ENCODE measurements at regions not wholly inside any gene's neighbourhood (a gene's known extent, or its start where the extent isn't known, plus 50 kb on each side); places are given as distances from the start of the nearest gene placed in this dataset.
A peak's percentile ranks its signal among the peaks of the same experiment; 100 is the strongest.

- Histone ChIP-seq H3K9me3 (ENCODE audit: low read depth) (no peaks in the 10 kb centered on the region), H3K27me3 (peaks cover 19% of the 10 kb centered on the region), H3K4me3 (no peak overlapping the region), H3K27ac (no peak overlapping the region), H3K4me1 (ENCODE audit: low read depth) (peaks cover 16% of the 10 kb centered on the region), H3K36me3 (no peaks in the 10 kb centered on the region)
- TF ChIP-seq CTCF (IDR thresholded peaks at IDR 0.05; ENCODE audit: low read depth, low read length): no peak
- DNase-seq (ENCODE audit: low read depth in 1 of 2, low spot score in 1 of 2): no peak
These were observed 59.0 kb downstream of the NDUFS5 start for GRCh38 chr1:39085174-39085573.

GRCh38 chr1:39086386-39086785 lies 60.2 kb downstream of the NDUFS5 start:
- no peak overlapping the region for H3K4me3 ChIP-seq
- H3K4me1 ChIP-seq (ENCODE audit: low read depth): peaks cover 16% of the 10 kb centered on the region
- no peaks in the 10 kb centered on the region for H3K36me3 ChIP-seq
- no peak for TF ChIP-seq CTCF (IDR thresholded peaks at IDR 0.05; ENCODE audit: low read depth, low read length)
- peaks cover 19% of the 10 kb centered on the region for H3K27me3 ChIP-seq
- no peak for DNase-seq (ENCODE audit: low read depth in 1 of 2, low spot score in 1 of 2)
- H3K9me3 ChIP-seq (ENCODE audit: low read depth): no peaks in the 10 kb centered on the region
- peak overlapping the region; percentile 62 for H3K27ac ChIP-seq

GRCh38 chr1:39086865-39087409 lies 60.8 kb downstream of the NDUFS5 start:
- TF ChIP-seq CTCF (IDR thresholded peaks at IDR 0.05; ENCODE audit: low read depth, low read length): no peak
- no peaks in the 10 kb centered on the region for H3K36me3 ChIP-seq
- peaks cover 16% of the 10 kb centered on the region for H3K4me1 ChIP-seq (ENCODE audit: low read depth)
- H3K27me3 ChIP-seq: peaks cover 19% of the 10 kb centered on the region
- H3K9me3 ChIP-seq (ENCODE audit: low read depth): no peaks in the 10 kb centered on the region
- DNase-seq (ENCODE audit: low read depth in 1 of 2, low spot score in 1 of 2): peak in 1 of 2 donors; percentile 80
- H3K27ac ChIP-seq: peak overlapping the region; percentile 62
- no peak overlapping the region for H3K4me3 ChIP-seq

GRCh38 chr1:39087435-39087834 lies 61.3 kb downstream of the NDUFS5 start:
- TF ChIP-seq CTCF (IDR thresholded peaks at IDR 0.05; ENCODE audit: low read depth, low read length): no peak
- no peak overlapping the region for H3K4me3 ChIP-seq
- H3K27me3 ChIP-seq: peaks cover 15% of the 10 kb centered on the region
- H3K36me3 ChIP-seq: no peaks in the 10 kb centered on the region
- DNase-seq (ENCODE audit: low read depth in 1 of 2, low spot score in 1 of 2): no peak
- peak overlapping the region; percentile 62 for H3K27ac ChIP-seq
- H3K9me3 ChIP-seq (ENCODE audit: low read depth): no peaks in the 10 kb centered on the region
- peaks cover 16% of the 10 kb centered on the region for H3K4me1 ChIP-seq (ENCODE audit: low read depth)

- H3K9me3 ChIP-seq (ENCODE audit: low read depth): no peaks in the 10 kb centered on the region
- no peak for DNase-seq (ENCODE audit: low read depth in 1 of 2, low spot score in 1 of 2)
- TF ChIP-seq CTCF (IDR thresholded peaks at IDR 0.05; ENCODE audit: low read depth, low read length): no peak
These were observed 62.5 kb downstream of the NDUFS5 start for GRCh38 chr1:39088658-39089057.

More at GRCh38 chr1:39088658-39089057, 62.5 kb downstream of the NDUFS5 start:
- H3K27ac ChIP-seq: no peak overlapping the region
- H3K36me3 ChIP-seq: no peaks in the 10 kb centered on the region
- H3K27me3 ChIP-seq: peaks cover 3% of the 10 kb centered on the region
- H3K4me1 ChIP-seq (ENCODE audit: low read depth): peaks cover 16% of the 10 kb centered on the region
- H3K4me3 ChIP-seq: no peak overlapping the region
